IMR-90 (cell line): ENCODE measurements at regions not wholly inside any gene's neighbourhood (a gene's known extent, or its start where the extent isn't known, plus 50 kb on each side); places are given as distances from the start of the nearest gene placed in this dataset.

Experiments used
- ATAC-seq: fragments of 200-7000 bp; cut with Tn5 transposase; 2 replicates; pipeline ENCODE4 v1.9.1; 2020; ENCODE audit warnings: low read depth, mild to moderate bottlenecking, moderate library complexity
- BruUV-seq: library from RNA; stranded (reverse); fragments of 400-500 nt; replicated peaks from 2 replicates; lab custom pipeline; 2021; lab: Mats Ljungman, UMichigan
- CTCF ChIA-PET: fragments of 300-600 bp; formaldehyde crosslinking; extraction: SDS; loops from one replicate; lab custom pipeline; 2021; ENCODE audit warnings: antibody characterized with exemption; lab: Yijun Ruan, JAX
- POLR2A ChIA-PET: fragments of 300-600 bp; sonication (Branson Sonifier 250); formaldehyde crosslinking; loops from one replicate; lab custom pipeline; 2022; ENCODE audit warnings: antibody characterized with exemption; ENCODE audit not compliant: unreplicated experiment; lab: Charles Lee
- DNase-seq: peaks from one replicate; pipeline ENCODE4 v3.0.0; 2013
- H2AFZ ChIP-seq: replicated peaks from 2 replicates; pipeline ENCODE3; 2013; ENCODE audit warnings: low read length, mild to moderate bottlenecking; ENCODE audit not compliant: poor library complexity
- H2AK5ac ChIP-seq: 2 replicates; pipeline ENCODE4 v1.6.1; 2013; ENCODE audit warnings: low read depth, low read length, inconsistent platforms
- H2AK9ac ChIP-seq: replicated peaks from 2 replicates; pipeline ENCODE3; 2013; ENCODE audit warnings: mild to moderate bottlenecking, low read depth, low read length, moderate library complexity; ENCODE audit not compliant: poor library complexity
- H2BK120ac ChIP-seq: 2 replicates; pipeline ENCODE4 v1.6.1; 2013; ENCODE audit warnings: low read depth, low read length, inconsistent platforms
- H2BK15ac ChIP-seq: 3 replicates; pipeline ENCODE4 v1.6.1; 2013; ENCODE audit warnings: low read depth, low read length, inconsistent platforms
- H2BK20ac ChIP-seq: 2 replicates; pipeline ENCODE4 v1.6.1; 2013; ENCODE audit warnings: low read depth, mild to moderate bottlenecking, inconsistent platforms, low read length, moderate library complexity
- H2BK5ac ChIP-seq: 2 replicates; pipeline ENCODE4 v1.6.1; 2013; ENCODE audit warnings: mild to moderate bottlenecking, low read depth, low read length, inconsistent platforms; ENCODE audit not compliant: poor library complexity, severe bottlenecking
- H3K14ac ChIP-seq: replicated peaks from 2 replicates; pipeline ENCODE4 v1.6.1; 2013; ENCODE audit warnings: low read depth, low read length, inconsistent platforms
- H3K18ac ChIP-seq: 2 replicates; pipeline ENCODE4 v1.6.1; 2013; ENCODE audit warnings: low read depth, low read length, control low read depth
- H3K23ac ChIP-seq: 2 replicates; pipeline ENCODE4 v1.6.1; 2013; ENCODE audit warnings: low read depth, low read length, inconsistent platforms
- H3K27ac ChIP-seq: 2 replicates; pipeline ENCODE4 v1.5.1; 2013; ENCODE audit warnings: mild to moderate bottlenecking, control low read depth, low read length; ENCODE audit not compliant: insufficient read depth
- H3K27me3 ChIP-seq: 2 replicates; pipeline ENCODE4 v1.6.1; 2013; ENCODE audit warnings: low read length; ENCODE audit not compliant: control insufficient read depth, insufficient read depth
- H3K36me3 ChIP-seq: 2 replicates; pipeline ENCODE4 v1.6.1; 2013; ENCODE audit warnings: low read length, mixed read lengths; ENCODE audit not compliant: control insufficient read depth, insufficient read depth
- H3K4ac ChIP-seq: 2 replicates; pipeline ENCODE4 v1.6.1; 2013; ENCODE audit warnings: low read depth, low read length, inconsistent platforms
- H3K4me1 ChIP-seq: 2 replicates; pipeline ENCODE4 v1.6.1; 2013; ENCODE audit warnings: low read length, mixed read lengths; ENCODE audit not compliant: control insufficient read depth, insufficient read depth
- H3K4me2 ChIP-seq: 2 replicates; pipeline ENCODE4 v1.6.1; 2013; ENCODE audit warnings: low read depth, mild to moderate bottlenecking, control low read depth, low read length, moderate library complexity
- H3K4me3 ChIP-seq: 2 replicates; pipeline ENCODE4 v1.5.1; 2013; ENCODE audit warnings: low read depth, mild to moderate bottlenecking, control low read depth, low read length, moderate library complexity; ENCODE audit not compliant: insufficient read depth
- H3K56ac ChIP-seq: 2 replicates; pipeline ENCODE4 v1.6.1; 2013; ENCODE audit warnings: low read length, inconsistent platforms; ENCODE audit not compliant: insufficient read depth; ENCODE audit errors: extremely low read depth
- H3K79me1 ChIP-seq, 2 experiments: 2 replicates each; pipeline ENCODE4 v1.6.1; 2013; ENCODE audit warnings: low read length in 2 of 2, inconsistent platforms in 1 of 2, low read depth in 1 of 2
- H3K9ac ChIP-seq: 2 replicates; pipeline ENCODE4 v1.6.1; 2013; ENCODE audit warnings: low read depth, low read length, control low read depth
- H3K9me1 ChIP-seq: 2 replicates; pipeline ENCODE4 v1.6.1; 2013; ENCODE audit warnings: low read length, inconsistent platforms; ENCODE audit not compliant: insufficient read depth
- H3K9me3 ChIP-seq: 2 replicates; pipeline ENCODE4 v1.6.1; 2013; ENCODE audit warnings: low read length; ENCODE audit not compliant: control insufficient read depth, insufficient read depth
- H4K20me1 ChIP-seq: 2 replicates; pipeline ENCODE4 v1.6.1; 2013; ENCODE audit warnings: low read length, inconsistent platforms; ENCODE audit not compliant: insufficient read depth
- H4K5ac ChIP-seq: 2 replicates; pipeline ENCODE4 v1.6.1; 2013; ENCODE audit warnings: mild to moderate bottlenecking, low read depth, low read length, control low read depth
- H4K8ac ChIP-seq, 2 experiments: 2 replicates each; pipeline ENCODE4 v1.6.1; 2013; ENCODE audit warnings: low read depth in 2 of 2, low read length in 2 of 2, control low read depth in 1 of 2, inconsistent platforms in 1 of 2
- H4K91ac ChIP-seq: 2 replicates; pipeline ENCODE4 v1.6.1; 2013; ENCODE audit warnings: low read depth, low read length, inconsistent platforms; ENCODE audit not compliant: insufficient read depth
- CEBPB ChIP-seq: IDR thresholded peaks from 2 replicates; pipeline ENCODE4 v1.6.1; 2012; ENCODE audit warnings: low read depth, low read length, improper control_type of control experiment
- CHD1 ChIP-seq: IDR thresholded peaks from 2 replicates; pipeline ENCODE4 v1.6.1; 2012; ENCODE audit warnings: low read depth, low read length, improper control_type of control experiment
- FOS ChIP-seq: fragments of 150-350 bp; IDR thresholded peaks from 2 replicates; pipeline ENCODE4 v1.6.1; 2016; ENCODE audit warnings: low read depth, low read length
- MAFK ChIP-seq: IDR thresholded peaks from 2 replicates; pipeline ENCODE4 v1.6.1; 2012; ENCODE audit warnings: low read depth, low read length, improper control_type of control experiment
- MXI1 ChIP-seq: IDR thresholded peaks from 2 replicates; pipeline ENCODE4 v1.6.1; 2012; ENCODE audit warnings: low read depth, mild to moderate bottlenecking, low read length, moderate library complexity, borderline replicate concordance
- NFE2L2 ChIP-seq: fragments of 150-350 bp; IDR thresholded peaks from 2 replicates; pipeline ENCODE4 v1.6.1; 2016; ENCODE audit warnings: low read depth, mild to moderate bottlenecking, low read length
- POLR2A ChIP-seq: IDR thresholded peaks from 2 replicates; pipeline ENCODE4 v1.6.1; 2012; ENCODE audit warnings: mild to moderate bottlenecking, low read depth, low read length
- RAD21 ChIP-seq: IDR thresholded peaks from 2 replicates; pipeline ENCODE4 v1.6.1; 2012; ENCODE audit warnings: low read length, improper control_type of control experiment
- RCOR1 ChIP-seq: IDR thresholded peaks from 2 replicates; pipeline ENCODE4 v1.6.1; 2012; ENCODE audit warnings: mild to moderate bottlenecking, low read length, improper control_type of control experiment; ENCODE audit not compliant: insufficient replicate concordance
- RFX5 ChIP-seq: IDR thresholded peaks from 2 replicates; pipeline ENCODE4 v1.8.0; 2012; ENCODE audit warnings: low read depth, mild to moderate bottlenecking, low read length, moderate library complexity
- SMC3 ChIP-seq: fragments of 150-350 bp; IDR thresholded peaks from 2 replicates; pipeline ENCODE4 v1.6.1; 2016; ENCODE audit warnings: low read depth, mild to moderate bottlenecking, antibody characterized with exemption, low read length, moderate library complexity
- WGBS, 2 experiments: methylation state at CpG; one replicate each; pipeline versions ENCODE4 v1.1.5 to v1.1.7; 2013; ENCODE audit warnings: missing lambda C conversion rate in 2 of 2; ENCODE audit not compliant: insufficient read length in 1 of 2; ENCODE audit errors: extremely low coverage in 2 of 2; 5-methylcytosine and 5-hydroxymethylcytosine counted together
- dilution Hi-C: fragments of 300-500 bp; cut with HindIII; formaldehyde crosslinking; loops from one replicate; pipeline ENCODE4 v1.14.3; 2018; ENCODE audit warnings: low sequenced_read_pairs; ENCODE audit not compliant: unreplicated experiment
- in situ Hi-C: fragments of 300-500 bp; cut with MboI; formaldehyde crosslinking; loops from 3 replicates; pipeline ENCODE4 v1.14.3; 2019; ENCODE audit warnings: low sequenced_read_pairs, inconsistent platforms, mixed read lengths
- intact Hi-C: fragments of 100-400 bp; cut with micrococcal nuclease; formaldehyde crosslinking; loops from 2 replicates; pipeline ENCODE4 v1.10.0; 2022

GRCh38 chr18:41326311-41326710 lies 628.7 kb upstream of the PIK3C3 start:
- no peak overlapping the region for H3K23ac ChIP-seq
- ATAC-seq (no peak), DNase-seq (peak; percentile 68)
- H2BK5ac ChIP-seq: no peak overlapping the region
- H3K9ac ChIP-seq: no peak overlapping the region
- no peak overlapping the region for H3K14ac ChIP-seq
- H3K27me3 ChIP-seq: no peaks in the 10 kb centered on the region
- H2AFZ ChIP-seq: no peak overlapping the region
- no peaks in the 10 kb centered on the region for H3K9me3 ChIP-seq
- ChIA-PET POLR2A (no interaction called here), CTCF (no interaction called here)
- no peak overlapping the region for H2AK9ac ChIP-seq
- no peak overlapping the region for H3K4ac ChIP-seq
- no peak overlapping the region for H4K91ac ChIP-seq
- no peak overlapping the region for H2BK20ac ChIP-seq
- H2BK120ac ChIP-seq: no peak overlapping the region
- H3K4me1 ChIP-seq: peaks cover 3% of the 10 kb centered on the region; the same call in 1 of the 2 replicates
- in situ Hi-C loops (no loop called here), intact Hi-C loops (no loop called here), dilution Hi-C loops (no loop called here)
- TF ChIP-seq RCOR1: no peak
- TF ChIP-seq MAFK: no peak
- TF ChIP-seq FOS: no peak
- no peak for TF ChIP-seq MXI1
- no peak for TF ChIP-seq CEBPB
- TF ChIP-seq POLR2A: no peak
- no peak for TF ChIP-seq NFE2L2
- TF ChIP-seq SMC3: no peak
- TF ChIP-seq RAD21: no peak
- no peak for TF ChIP-seq CHD1
- TF ChIP-seq RFX5: no peak
- H3K27ac ChIP-seq: no peak overlapping the region
- no peak overlapping the region for H4K5ac ChIP-seq
- H4K20me1 ChIP-seq: no peaks in the 10 kb centered on the region
- no peak overlapping the region for H2AK5ac ChIP-seq
- H3K79me1 ChIP-seq: no peaks in the 10 kb centered on the region
- H2BK15ac ChIP-seq: no peak overlapping the region
- no peak overlapping the region for H3K56ac ChIP-seq
- no peak overlapping the region for H4K8ac ChIP-seq
- WGBS, 2 experiments: no CpG with 5 or more reads among the region's 2 CpGs
- H3K9me1 ChIP-seq: peaks cover 7% of the 10 kb centered on the region
- H3K18ac ChIP-seq: no peak overlapping the region
- no peak overlapping the region for H3K4me2 ChIP-seq
- BruUV-seq: no TSS peak
- H3K36me3 ChIP-seq: no peaks in the 10 kb centered on the region
- H3K4me3 ChIP-seq: no peak overlapping the region
